Dermis blood vessel endothelial cell (primary cell): ENCODE measurements at regions not wholly inside any gene's neighbourhood (a gene's known extent, or its start where the extent isn't known, plus 50 kb on each side); places are given as distances from the start of the nearest gene placed in this dataset.
"Not testable (repeated sequence)": the region's sequence is repeated elsewhere in the genome, so short reads cannot be mapped to it uniquely, and the experiment has no call there.

ENCODE experiments used
- DNase-seq: peaks from one replicate; pipeline ENCODE4 v3.0.0; 2010

- no peak for DNase-seq
These were observed 873.2 kb downstream of the STPG2 start for GRCh38 chr4:97270051-97270450.

GRCh38 chr4:97279391-97279790 is 863.9 kb downstream of the STPG2 start:
- DNase-seq = no peak

GRCh38 chr4:97300561-97300960 is 842.7 kb downstream of the STPG2 start:
- no peak for DNase-seq

- no peak for DNase-seq
These were observed 837.9 kb downstream of the STPG2 start for GRCh38 chr4:97305351-97305750.

- no peak for DNase-seq
These were observed 834.2 kb downstream of the STPG2 start for GRCh38 chr4:97309121-97309520.

- DNase-seq = no peak
These were observed 826.1 kb downstream of the STPG2 start for GRCh38 chr4:97317201-97317600.

GRCh38 chr4:97317671-97318070 is 825.6 kb downstream of the STPG2 start:
- DNase-seq = no peak

- DNase-seq = not testable (repeated sequence)
These were observed 817.5 kb downstream of the STPG2 start for GRCh38 chr4:97325751-97326150.

- no peak for DNase-seq
These were observed 812.4 kb downstream of the STPG2 start for GRCh38 chr4:97330917-97331316.

- no peak for DNase-seq
These were observed 808.9 kb downstream of the STPG2 start for GRCh38 chr4:97334348-97334747.

- DNase-seq = no peak
These were observed 793.6 kb downstream of the STPG2 start for GRCh38 chr4:97349468-97350186.

- DNase-seq = no peak
These were observed 789.4 kb downstream of the STPG2 start for GRCh38 chr4:97353876-97354275.

- DNase-seq = no peak
These were observed 783.5 kb downstream of the STPG2 start for GRCh38 chr4:97359826-97360225.

- no peak for DNase-seq
These were observed 782.5 kb downstream of the STPG2 start for GRCh38 chr4:97360733-97361132.

- DNase-seq = no peak
These were observed 775.4 kb downstream of the STPG2 start for GRCh38 chr4:97367878-97368277.

- no peak for DNase-seq
These were observed 772.7 kb downstream of the STPG2 start for GRCh38 chr4:97370568-97370967.

- no peak for DNase-seq
These were observed 768.8 kb downstream of the STPG2 start for GRCh38 chr4:97374526-97374925.

- no peak for DNase-seq
These were observed 756.3 kb downstream of the STPG2 start for GRCh38 chr4:97386969-97387368.

- DNase-seq = no peak
These were observed 748.6 kb downstream of the STPG2 start for GRCh38 chr4:97394653-97395052.

- DNase-seq = no peak
These were observed 747.2 kb downstream of the STPG2 start for GRCh38 chr4:97396097-97396496.

GRCh38 chr4:97396605-97397004 is 746.7 kb downstream of the STPG2 start:
- DNase-seq = no peak

- no peak for DNase-seq
These were observed 738.3 kb downstream of the STPG2 start for GRCh38 chr4:97404876-97405523.

- DNase-seq = no peak
These were observed 731.9 kb downstream of the STPG2 start for GRCh38 chr4:97411356-97411755.

- DNase-seq = no peak
These were observed 730.9 kb downstream of the STPG2 start for GRCh38 chr4:97412331-97412730.

GRCh38 chr4:97414161-97414560 is 729.1 kb downstream of the STPG2 start:
- DNase-seq = no peak
